ENCODE measurements at regions not wholly inside any gene's neighbourhood (a gene's known extent, or its start where the extent isn't known, plus 50 kb on each side); places are given as distances from the start of the nearest gene placed in this dataset.

DNA sequence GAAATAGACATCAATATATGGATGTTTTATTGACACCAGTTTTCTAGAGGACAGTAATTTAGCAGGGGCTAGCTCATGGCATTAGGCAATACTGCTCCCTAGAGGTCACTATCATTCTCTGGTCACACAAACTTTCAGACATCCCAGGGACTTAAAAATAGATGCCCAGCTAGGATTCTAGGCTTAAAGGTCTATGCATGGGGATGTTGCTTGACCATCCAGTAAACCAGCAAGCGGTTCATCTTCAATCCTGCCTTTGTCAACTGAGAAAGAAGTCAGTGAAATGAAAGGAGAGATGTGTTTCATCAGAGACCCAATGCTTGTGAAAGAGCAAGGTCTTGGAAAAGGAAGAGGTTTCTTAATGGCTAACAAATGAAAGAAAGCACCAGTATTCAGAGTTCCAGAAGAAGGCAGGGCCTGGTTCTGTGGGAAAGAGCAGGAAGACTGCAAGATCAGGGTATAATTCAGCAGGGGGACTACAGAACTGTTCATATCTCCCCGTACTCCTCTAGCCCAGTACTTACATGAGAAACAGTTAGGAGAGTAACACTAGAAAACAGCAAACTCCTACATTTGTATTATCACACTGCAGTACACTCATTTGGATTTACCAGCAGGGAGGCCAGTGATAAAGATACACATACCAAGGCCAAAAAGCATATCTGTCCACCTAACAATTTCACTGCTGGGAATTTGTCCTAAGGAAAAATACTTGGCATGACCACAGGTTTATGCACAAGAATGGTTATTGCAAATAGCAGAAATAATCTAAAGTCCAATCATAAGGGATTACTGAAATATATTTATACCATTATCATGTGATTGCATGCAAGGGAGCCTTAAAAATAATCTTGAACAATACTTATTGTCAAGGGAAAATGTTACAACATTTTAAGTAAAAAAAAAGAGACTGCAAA, 151.4 kb upstream of the LAMA2 start:
- Histone ChIP-seq H3K4me3 (ENCODE audit: insufficient read depth, low read length) (no peak overlapping the region), H3K27ac (ENCODE audit: low read depth, low read length) (no peak overlapping the region), H3K4me1 (ENCODE audit: insufficient read depth, low read length) (no peaks in the 10 kb centered on the region), H2AFZ (ENCODE audit: low read length) (peak overlapping the region; percentile 56), H3K9me3 (ENCODE audit: low read depth, low read length) (no peaks in the 10 kb centered on the region), H3K36me3 (ENCODE audit: insufficient read depth, low read length) (no peaks in the 10 kb centered on the region), H3K4me2 (ENCODE audit: insufficient read depth, low read length) (no peak overlapping the region), H4K20me1 (ENCODE audit: insufficient read depth, low read length) (no peaks in the 10 kb centered on the region), H3K27me3 (ENCODE audit: insufficient read depth, low read length) (no peaks in the 10 kb centered on the region), H3K79me2 (ENCODE audit: insufficient read depth, low read length) (no peaks in the 10 kb centered on the region)
- no peak for DNase-seq (ENCODE audit: insufficient read length, low spot score, missing footprints)
- TF ChIP-seq, protein P1, sequence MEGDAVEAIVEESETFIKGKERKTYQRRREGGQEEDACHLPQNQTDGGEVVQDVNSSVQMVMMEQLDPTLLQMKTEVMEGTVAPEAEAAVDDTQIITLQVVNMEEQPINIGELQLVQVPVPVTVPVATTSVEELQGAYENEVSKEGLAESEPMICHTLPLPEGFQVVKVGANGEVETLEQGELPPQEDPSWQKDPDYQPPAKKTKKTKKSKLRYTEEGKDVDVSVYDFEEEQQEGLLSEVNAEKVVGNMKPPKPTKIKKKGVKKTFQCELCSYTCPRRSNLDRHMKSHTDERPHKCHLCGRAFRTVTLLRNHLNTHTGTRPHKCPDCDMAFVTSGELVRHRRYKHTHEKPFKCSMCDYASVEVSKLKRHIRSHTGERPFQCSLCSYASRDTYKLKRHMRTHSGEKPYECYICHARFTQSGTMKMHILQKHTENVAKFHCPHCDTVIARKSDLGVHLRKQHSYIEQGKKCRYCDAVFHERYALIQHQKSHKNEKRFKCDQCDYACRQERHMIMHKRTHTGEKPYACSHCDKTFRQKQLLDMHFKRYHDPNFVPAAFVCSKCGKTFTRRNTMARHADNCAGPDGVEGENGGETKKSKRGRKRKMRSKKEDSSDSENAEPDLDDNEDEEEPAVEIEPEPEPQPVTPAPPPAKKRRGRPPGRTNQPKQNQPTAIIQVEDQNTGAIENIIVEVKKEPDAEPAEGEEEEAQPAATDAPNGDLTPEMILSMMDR (IDR thresholded peaks at IDR 0.05; ENCODE audit: extremely low read depth, low read depth, low read length): peak; percentile 78

GRCh38 chr6:128727500-128727899, 155.4 kb upstream of the LAMA2 start:
- H3K27me3 ChIP-seq (ENCODE audit: insufficient read depth, low read length): no peaks in the 10 kb centered on the region
- no peaks in the 10 kb centered on the region for H3K36me3 ChIP-seq (ENCODE audit: insufficient read depth, low read length)
- no peak overlapping the region for H3K27ac ChIP-seq (ENCODE audit: low read depth, low read length)
- DNase-seq (ENCODE audit: insufficient read length, low spot score, missing footprints): no peak
- H4K20me1 ChIP-seq (ENCODE audit: insufficient read depth, low read length): no peaks in the 10 kb centered on the region
- no peak overlapping the region for H3K4me2 ChIP-seq (ENCODE audit: insufficient read depth, low read length)
- H2AFZ ChIP-seq (ENCODE audit: low read length): no peak overlapping the region
- H3K4me1 ChIP-seq (ENCODE audit: insufficient read depth, low read length): no peaks in the 10 kb centered on the region
- H3K4me3 ChIP-seq (ENCODE audit: insufficient read depth, low read length): no peak overlapping the region
- TF ChIP-seq, protein P1 (IDR thresholded peaks at IDR 0.05; ENCODE audit: extremely low read depth, low read depth, low read length): no peak
- no peaks in the 10 kb centered on the region for H3K9me3 ChIP-seq (ENCODE audit: low read depth, low read length)
- H3K79me2 ChIP-seq (ENCODE audit: insufficient read depth, low read length): no peaks in the 10 kb centered on the region

- Histone ChIP-seq H3K4me1 (ENCODE audit: insufficient read depth, low read length) (no peaks in the 10 kb centered on the region), H3K36me3 (ENCODE audit: insufficient read depth, low read length) (no peaks in the 10 kb centered on the region), H3K27ac (ENCODE audit: low read depth, low read length) (no peak overlapping the region), H3K9me3 (ENCODE audit: low read depth, low read length) (no peaks in the 10 kb centered on the region), H3K4me3 (ENCODE audit: insufficient read depth, low read length) (no peak overlapping the region), H2AFZ (ENCODE audit: low read length) (no peak overlapping the region), H3K4me2 (ENCODE audit: insufficient read depth, low read length) (no peak overlapping the region), H3K79me2 (ENCODE audit: insufficient read depth, low read length) (no peaks in the 10 kb centered on the region), H4K20me1 (ENCODE audit: insufficient read depth, low read length) (no peaks in the 10 kb centered on the region), H3K27me3 (ENCODE audit: insufficient read depth, low read length) (no peaks in the 10 kb centered on the region)
- TF ChIP-seq, protein P1 (IDR thresholded peaks at IDR 0.05; ENCODE audit: extremely low read depth, low read depth, low read length): peak; percentile 77
- DNase-seq (ENCODE audit: insufficient read length, low spot score, missing footprints): no peak
These were observed 157.4 kb upstream of the LAMA2 start for GRCh38 chr6:128725271-128726233.

Measured in osteoblast (primary cell).